Fibroblast of upper back skin (primary cell): ENCODE measurements at regions not wholly inside any gene's neighbourhood (a gene's known extent, or its start where the extent isn't known, plus 50 kb on each side); places are given as distances from the start of the nearest gene placed in this dataset.
A peak's percentile ranks its signal among the peaks of the same experiment; 100 is the strongest.
"Not testable (repeated sequence)": the region's sequence is repeated elsewhere in the genome, so short reads cannot be mapped to it uniquely, and the experiment has no call there.

ENCODE experiments used
- DNase-seq: peaks from one replicate; pipeline ENCODE4 v3.0.0-alpha.2; 2013

DNA sequence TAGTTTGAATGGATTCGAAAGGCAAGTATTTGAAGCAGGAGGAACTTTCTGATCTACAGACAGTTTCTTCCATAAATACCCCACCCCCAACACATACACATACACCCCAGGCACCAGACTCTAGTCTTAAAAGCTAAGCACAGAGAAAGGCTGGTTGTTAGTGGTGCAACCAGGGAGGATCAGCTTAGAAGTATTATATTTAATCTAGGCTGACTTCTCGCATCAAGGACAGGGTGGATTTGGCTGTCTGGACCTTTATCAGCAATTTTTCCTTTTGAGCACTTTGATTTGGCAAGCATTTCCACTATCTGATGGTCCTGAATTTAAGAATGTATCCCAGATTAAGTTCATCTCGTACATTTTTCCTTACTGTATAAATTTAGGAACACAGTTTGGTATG, 1489.8 kb upstream of the FLRT2 start:
- DNase-seq = no peak

DNA sequence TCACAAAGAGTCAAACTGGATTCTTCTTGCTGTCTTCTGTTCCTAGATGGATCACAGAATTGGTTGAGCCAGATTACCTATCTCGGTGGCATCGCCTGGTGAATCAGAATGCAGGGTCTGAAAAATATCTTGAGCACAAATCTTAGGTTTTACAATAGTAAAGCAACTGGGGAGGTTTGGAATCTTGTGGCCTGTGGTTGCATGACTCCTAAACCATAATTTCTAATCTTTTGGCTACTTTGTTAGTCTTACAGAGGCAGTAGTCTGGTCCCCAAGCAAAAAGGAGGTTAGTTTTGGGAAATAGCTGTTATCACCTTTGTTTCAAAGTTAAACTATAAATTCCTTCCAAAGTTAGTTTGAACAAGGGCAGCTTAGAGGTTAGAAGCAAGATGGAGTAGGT, 1488.5 kb upstream of the FLRT2 start:
- DNase-seq = peak; percentile 66

- DNase-seq = no peak
Measured at GRCh38 chr14:84042992-84043391, 1487.0 kb upstream of the FLRT2 start.

DNA sequence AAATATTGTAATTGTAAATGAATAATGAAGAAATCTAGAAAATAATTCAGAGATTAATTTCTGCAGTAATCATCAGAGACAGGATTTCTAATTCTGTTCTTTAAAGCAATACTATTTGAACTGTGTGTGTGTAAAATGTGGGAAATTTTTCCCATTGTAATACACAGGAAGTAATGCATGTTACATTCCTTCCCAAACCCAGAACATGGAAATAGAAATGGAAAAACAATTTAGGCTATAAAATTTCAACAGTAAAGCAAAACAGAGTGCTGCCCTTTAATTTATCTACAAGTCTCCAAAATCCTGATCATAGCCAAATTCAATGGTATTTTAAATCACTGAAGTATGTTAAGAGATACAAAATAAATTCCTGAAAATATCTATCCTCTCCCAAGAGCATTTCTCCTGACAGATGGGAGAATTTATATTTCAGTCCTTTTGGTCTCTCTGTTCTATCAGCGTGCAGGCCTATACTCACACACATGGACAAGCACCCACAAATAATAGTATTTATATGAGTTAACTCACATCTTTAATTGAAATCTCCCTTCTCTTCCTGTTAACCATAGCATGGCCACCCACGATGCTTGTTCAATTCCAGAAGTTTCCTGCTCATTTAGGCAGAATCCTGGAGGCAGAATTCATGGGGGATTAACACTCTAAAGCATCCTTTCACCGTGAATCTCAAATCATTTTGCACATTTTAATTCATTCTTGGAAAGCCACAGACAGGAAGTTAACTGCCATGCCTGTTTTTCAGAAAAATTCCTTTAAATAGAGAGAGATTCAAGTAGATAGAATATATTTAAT, 1465.4 kb upstream of the FLRT2 start:
- peak; percentile 80 for DNase-seq

GRCh38 chr14:84065811-84066210, 1464.1 kb upstream of the FLRT2 start:
- no peak for DNase-seq

GRCh38 chr14:84068288-84068687, 1461.7 kb upstream of the FLRT2 start:
- DNase-seq = no peak

GRCh38 chr14:84071061-84071460, 1458.9 kb upstream of the FLRT2 start:
- DNase-seq = no peak

GRCh38 chr14:84074626-84075025, 1455.3 kb upstream of the FLRT2 start:
- DNase-seq = no peak

- DNase-seq = no peak
Measured at GRCh38 chr14:84080944-84081343, 1449.0 kb upstream of the FLRT2 start.

- DNase-seq = no peak
Measured at GRCh38 chr14:84084056-84084630, 1445.8 kb upstream of the FLRT2 start.

GRCh38 chr14:84085493-84085892, 1444.5 kb upstream of the FLRT2 start:
- DNase-seq = no peak

DNA sequence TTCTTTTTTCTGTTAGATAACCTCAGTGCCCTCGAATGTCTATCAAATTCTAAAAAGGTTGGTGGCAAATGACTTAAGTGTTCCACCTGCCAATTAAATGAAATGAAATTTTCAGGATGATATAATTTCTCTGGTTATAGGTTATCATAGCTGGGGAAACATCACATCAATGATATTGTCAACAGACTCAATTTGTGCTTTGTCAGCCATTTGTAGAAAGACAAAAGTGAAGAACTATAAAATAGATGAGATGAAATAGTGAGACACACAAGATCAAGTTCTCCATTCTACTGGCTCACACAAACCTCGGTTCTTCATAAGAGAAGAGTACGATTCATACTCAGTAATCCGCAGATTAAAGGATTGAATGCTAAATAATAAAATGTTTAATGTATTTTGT, 1443.2 kb upstream of the FLRT2 start:
- DNase-seq = no peak

DNA sequence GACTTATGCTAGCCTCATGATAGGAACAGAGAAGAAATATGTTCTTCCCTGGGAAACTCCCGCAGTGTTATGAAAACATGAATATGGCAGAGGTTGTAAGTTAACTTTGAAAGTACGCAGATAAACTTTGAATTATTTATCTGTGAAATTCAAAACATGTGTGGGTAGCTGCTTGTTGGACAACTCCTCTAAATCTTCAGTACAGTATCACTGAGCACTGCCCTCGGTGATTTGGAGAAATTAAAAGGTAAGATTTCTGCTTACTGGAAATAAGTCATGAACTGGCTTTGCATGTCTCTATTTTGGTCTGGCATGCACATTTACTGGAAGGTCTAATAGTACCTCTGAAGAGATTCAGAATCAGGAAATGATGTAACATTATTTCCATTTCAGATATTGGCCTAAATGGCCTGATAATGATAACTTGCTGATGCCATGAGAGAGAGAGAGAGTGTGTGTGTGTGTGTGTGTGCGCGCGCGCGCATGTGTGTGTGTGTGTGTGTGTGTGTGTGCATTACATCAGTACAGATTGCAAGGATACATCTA, 1441.9 kb upstream of the FLRT2 start:
- DNase-seq = peak; percentile 83

DNA sequence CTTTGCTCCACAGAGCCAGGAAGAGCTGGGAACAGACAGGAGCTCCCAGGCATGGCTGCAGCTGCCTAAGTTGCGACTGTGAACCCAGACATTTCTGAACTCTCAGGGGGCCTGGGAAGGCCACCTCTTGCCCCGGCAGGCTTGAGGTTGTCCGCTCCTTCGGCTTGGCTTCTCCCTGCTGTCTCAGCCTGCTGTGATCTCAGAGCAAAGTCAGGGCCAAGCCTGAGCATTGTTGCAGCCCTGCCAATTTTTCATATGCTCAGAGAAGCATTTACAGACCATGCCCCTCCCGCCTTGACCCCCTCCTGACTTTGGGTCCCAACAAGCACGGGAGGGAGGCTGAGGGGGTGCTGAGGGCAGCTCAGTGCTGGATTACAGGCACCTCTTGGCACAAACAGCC, 1439.1 kb upstream of the FLRT2 start:
- peak; percentile 32 for DNase-seq

DNA sequence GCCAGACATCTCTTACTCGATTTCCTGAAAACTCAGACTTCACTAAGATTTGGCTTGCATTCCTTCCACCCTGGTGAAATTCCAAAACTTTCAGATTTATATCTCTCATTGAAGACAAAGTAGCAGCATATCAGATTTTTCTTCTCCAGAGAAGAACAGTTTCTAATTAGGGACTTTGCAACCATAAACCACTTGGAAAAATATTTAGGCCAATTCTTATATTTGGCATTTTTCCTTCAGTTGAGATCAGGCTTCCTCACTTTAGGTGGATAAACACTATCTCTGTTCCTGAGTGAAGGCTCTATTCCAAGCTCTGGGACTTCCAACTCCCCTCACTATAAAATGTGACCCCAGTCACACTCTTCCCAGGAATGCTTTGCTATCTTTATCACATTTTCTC, 1434.3 kb upstream of the FLRT2 start:
- peak; percentile 78 for DNase-seq

- no peak for DNase-seq
Measured at GRCh38 chr14:84098261-84098660, 1431.7 kb upstream of the FLRT2 start.

- not testable (repeated sequence) for DNase-seq
Measured at GRCh38 chr14:84099560-84099959, 1430.4 kb upstream of the FLRT2 start.

DNA sequence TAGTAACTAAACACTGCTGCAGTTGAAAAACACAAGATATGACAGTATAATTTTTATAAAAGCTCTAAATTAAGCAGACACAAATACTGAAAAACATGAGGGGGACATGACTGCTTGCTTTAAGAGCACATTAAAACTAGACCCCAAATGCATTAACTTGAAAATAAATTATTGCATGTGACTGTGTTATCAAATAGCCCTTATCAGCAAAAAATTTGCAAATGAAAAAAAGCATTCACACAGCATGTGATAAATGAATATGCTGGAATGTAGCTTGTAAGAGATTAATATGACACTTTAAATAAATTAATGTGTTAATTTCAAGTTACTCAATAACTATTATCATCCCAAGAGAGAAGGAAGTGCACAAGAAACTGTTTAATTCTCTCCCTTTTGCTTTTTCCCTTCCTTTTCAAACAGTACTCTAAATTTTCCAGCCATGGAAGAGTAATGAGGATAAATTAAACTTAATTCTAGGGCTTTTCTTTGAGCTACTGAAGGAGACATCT, 1422.1 kb upstream of the FLRT2 start:
- no peak for DNase-seq

DNA sequence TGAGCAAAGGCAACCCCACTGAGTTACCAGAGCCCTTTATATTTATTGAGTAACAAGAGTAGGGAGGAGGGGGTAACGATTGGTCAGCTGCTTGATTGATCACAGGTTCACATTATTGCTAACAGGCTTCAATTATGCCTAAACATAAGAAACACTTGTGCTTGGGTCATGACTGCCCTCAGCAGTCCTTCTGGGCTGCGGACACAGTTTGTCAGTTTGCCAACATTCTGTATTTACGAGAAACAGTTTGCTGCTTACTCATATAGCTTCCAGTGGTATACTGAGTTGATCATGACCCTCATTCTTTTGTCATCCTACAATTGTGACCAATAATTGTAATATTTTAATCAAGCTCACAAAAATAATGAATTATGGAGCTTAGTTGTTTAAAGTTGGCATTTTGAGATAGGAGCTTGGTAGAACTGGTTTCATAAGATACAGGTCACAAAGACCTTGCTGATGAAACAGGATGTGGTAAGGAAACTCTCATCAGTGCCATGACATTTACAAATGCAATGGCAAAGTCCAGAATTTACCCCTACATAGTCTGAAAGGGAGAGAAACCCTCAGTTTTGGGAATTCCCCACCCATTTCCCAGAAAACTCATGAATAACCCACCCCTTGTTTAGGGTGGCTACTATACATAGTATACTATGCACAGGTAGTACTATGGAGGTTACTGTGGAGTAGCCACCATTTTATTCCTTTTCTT, 1421.0 kb upstream of the FLRT2 start:
- peak; percentile 26 for DNase-seq

GRCh38 chr14:84112589-84112988, 1417.4 kb upstream of the FLRT2 start:
- no peak for DNase-seq

GRCh38 chr14:84125676-84126075, 1404.3 kb upstream of the FLRT2 start:
- no peak for DNase-seq

- DNase-seq = no peak
Measured at GRCh38 chr14:84127495-84127894, 1402.4 kb upstream of the FLRT2 start.

DNA sequence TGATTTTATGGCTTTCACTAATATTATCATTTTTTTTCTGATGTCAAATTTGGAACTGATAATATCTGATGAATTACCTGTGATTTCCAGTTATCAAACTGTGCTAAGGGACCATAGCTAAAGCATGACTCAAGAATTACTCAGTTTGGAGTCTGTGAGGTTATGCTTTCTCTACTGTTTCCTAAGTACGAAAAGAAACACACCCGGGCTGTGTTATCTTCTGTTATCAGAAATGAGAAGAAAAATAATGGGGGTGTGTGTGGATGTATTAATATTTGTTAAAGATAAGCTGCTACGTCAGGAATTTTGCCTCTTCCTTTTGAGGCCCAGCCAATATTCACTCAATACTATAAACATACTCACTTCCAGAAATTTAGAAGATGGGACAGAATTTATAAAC, 1401.9 kb upstream of the FLRT2 start:
- DNase-seq = no peak

- DNase-seq = no peak
Measured at GRCh38 chr14:84129007-84129406, 1400.9 kb upstream of the FLRT2 start.
